Prostate gland (tissue), 2 donors: ENCODE measurements at regions not wholly inside any gene's neighbourhood (a gene's known extent, or its start where the extent isn't known, plus 50 kb on each side); places are given as distances from the start of the nearest gene placed in this dataset.
"Not testable (repeated sequence)": the region's sequence is repeated elsewhere in the genome, so short reads cannot be mapped to it uniquely, and the experiment has no call there.

Experiments used
- DNase-seq: peaks from one replicate; pipeline ENCODE4 v3.0.0-alpha.2; 2019; ENCODE audit warnings: low spot score
- H3K27ac ChIP-seq, 2 donors: fragments of 200-600 bp; sonication (generic); 2 replicates each; pipeline ENCODE4 v1.5.1; 2017 to 2019
- H3K27me3 ChIP-seq: fragments of 200-600 bp; sonication (generic); replicated peaks from 2 replicates; pipeline ENCODE4 v1.5.1; 2019; ENCODE audit not compliant: insufficient read depth
- H3K36me3 ChIP-seq, 2 donors: fragments of 200-600 bp; sonication (generic); 1 replicate in 1 of 2; 2 replicates in 1 of 2; pipeline versions ENCODE4 v1.5.1 to v1.8.1; 2017 to 2019
- H3K4me1 ChIP-seq: fragments of 200-600 bp; sonication (generic); replicated peaks from 2 replicates; pipeline ENCODE4 v1.5.1; 2019
- H3K4me3 ChIP-seq, 2 donors: fragments of 200-600 bp; sonication (generic); 2 replicates each; pipeline ENCODE4 v1.5.1; 2017 to 2019
- H3K9me3 ChIP-seq: fragments of 200-600 bp; sonication (generic); 2 replicates; pipeline ENCODE4 v1.5.1; 2017
- POLR2A ChIP-seq: fragments of 450-650 bp; IDR thresholded peaks from one replicate; pipeline ENCODE4 v1.6.1; 2016; ENCODE audit warnings: antibody characterized with exemption, mild to moderate bottlenecking
- POLR2AphosphoS5 ChIP-seq: sonication (generic); formaldehyde crosslinking; IDR thresholded peaks from one replicate; pipeline ENCODE4 v1.6.1; 2017; ENCODE audit warnings: antibody characterized with exemption
- WGBS: methylation state at CpG from one replicate; pipeline ENCODE4 v1.1.5; 2018; 5-methylcytosine and 5-hydroxymethylcytosine counted together
- intact Hi-C: fragments of 100-400 bp; cut with DNase I; formaldehyde crosslinking; loops from one replicate; pipeline ENCODE4 v1.14.2; 2022
- TF ChIP-seq, protein P1 (sequence below), 4 experiments: fragments of 200-600 bp in 2 of 4; fragments of 450-650 bp in 2 of 4; sonication (generic) in 2 of 4; IDR thresholded peaks; 1 replicate in 3 of 4; 2 replicates in 1 of 4; pipeline ENCODE4 v1.5.1; 2016 to 2019; ENCODE audit warnings: antibody characterized with exemption in 4 of 4, mild to moderate bottlenecking in 2 of 4, moderate library complexity in 2 of 4

- no peaks in the 10 kb centered on the region for H3K4me1 ChIP-seq
- H3K4me3 ChIP-seq, result no peak overlapping the region
- H3K36me3 ChIP-seq, result no peaks in the 10 kb centered on the region
- no peaks in the 10 kb centered on the region for H3K27me3 ChIP-seq
- DNase-seq, result no peak
- TF ChIP-seq, protein P1, sequence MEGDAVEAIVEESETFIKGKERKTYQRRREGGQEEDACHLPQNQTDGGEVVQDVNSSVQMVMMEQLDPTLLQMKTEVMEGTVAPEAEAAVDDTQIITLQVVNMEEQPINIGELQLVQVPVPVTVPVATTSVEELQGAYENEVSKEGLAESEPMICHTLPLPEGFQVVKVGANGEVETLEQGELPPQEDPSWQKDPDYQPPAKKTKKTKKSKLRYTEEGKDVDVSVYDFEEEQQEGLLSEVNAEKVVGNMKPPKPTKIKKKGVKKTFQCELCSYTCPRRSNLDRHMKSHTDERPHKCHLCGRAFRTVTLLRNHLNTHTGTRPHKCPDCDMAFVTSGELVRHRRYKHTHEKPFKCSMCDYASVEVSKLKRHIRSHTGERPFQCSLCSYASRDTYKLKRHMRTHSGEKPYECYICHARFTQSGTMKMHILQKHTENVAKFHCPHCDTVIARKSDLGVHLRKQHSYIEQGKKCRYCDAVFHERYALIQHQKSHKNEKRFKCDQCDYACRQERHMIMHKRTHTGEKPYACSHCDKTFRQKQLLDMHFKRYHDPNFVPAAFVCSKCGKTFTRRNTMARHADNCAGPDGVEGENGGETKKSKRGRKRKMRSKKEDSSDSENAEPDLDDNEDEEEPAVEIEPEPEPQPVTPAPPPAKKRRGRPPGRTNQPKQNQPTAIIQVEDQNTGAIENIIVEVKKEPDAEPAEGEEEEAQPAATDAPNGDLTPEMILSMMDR (IDR thresholded peaks at IDR 0.05), result no peak
- TF ChIP-seq POLR2A, result no peak
- no peak for TF ChIP-seq POLR2AphosphoS5
- WGBS, result 82% methylated on average over 1 of the region's 1 CpG
- no peak overlapping the region for H3K27ac ChIP-seq
- intact Hi-C loops, result no loop called here
- H3K9me3 ChIP-seq, result no peaks in the 10 kb centered on the region
Measured at GRCh38 chr5:68849906-68850305, 243.9 kb upstream of the SLC30A5 start.

DNA sequence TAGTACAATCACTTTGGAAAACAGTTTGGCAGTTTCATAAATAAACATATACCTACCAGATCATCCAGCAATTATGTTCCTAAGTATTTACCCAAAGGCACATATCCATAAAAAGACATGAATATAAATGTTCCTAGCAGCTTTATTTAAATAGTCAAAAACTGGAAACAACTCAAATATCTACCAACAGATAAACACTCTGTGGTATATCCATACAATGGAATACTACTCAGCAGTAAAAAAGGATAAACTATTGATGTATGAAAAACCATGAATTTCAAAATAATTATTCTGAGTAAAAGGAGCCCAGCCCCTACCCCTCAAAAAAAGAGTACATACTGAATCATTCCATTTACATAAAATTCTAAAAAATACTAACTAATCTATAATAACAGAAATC lies 232.7 kb upstream of the SLC30A5 start:
- H3K27me3 ChIP-seq, result no peaks in the 10 kb centered on the region
- no peak overlapping the region for H3K4me3 ChIP-seq
- no peak overlapping the region for H3K27ac ChIP-seq
- no peaks in the 10 kb centered on the region for H3K4me1 ChIP-seq
- TF ChIP-seq POLR2AphosphoS5 (no peak), POLR2A (no peak)
- TF ChIP-seq, protein P1 (IDR thresholded peaks at IDR 0.05), result no peak
- no peak for DNase-seq
- no peaks in the 10 kb centered on the region for H3K9me3 ChIP-seq
- no peaks in the 10 kb centered on the region for H3K36me3 ChIP-seq
- intact Hi-C loops, result no loop called here

GRCh38 chr5:68862560-68862959 lies 231.3 kb upstream of the SLC30A5 start:
- WGBS, result 94% methylated on average over 5 of the region's 5 CpGs
- H3K4me3 ChIP-seq, result no peak overlapping the region
- no peak overlapping the region for H3K27ac ChIP-seq
- H3K36me3 ChIP-seq, result no peaks in the 10 kb centered on the region
- no peaks in the 10 kb centered on the region for H3K9me3 ChIP-seq
- H3K4me1 ChIP-seq, result no peaks in the 10 kb centered on the region
- TF ChIP-seq, protein P1 (IDR thresholded peaks at IDR 0.05), result no peak
- TF ChIP-seq POLR2AphosphoS5 (no peak), POLR2A (no peak)
- intact Hi-C loops, result no loop called here
- no peak for DNase-seq
- no peaks in the 10 kb centered on the region for H3K27me3 ChIP-seq

GRCh38 chr5:68865192-68865591 lies 228.6 kb upstream of the SLC30A5 start:
- H3K27ac ChIP-seq, H3K9me3 ChIP-seq, H3K4me1 ChIP-seq, DNase-seq, H3K36me3 ChIP-seq, H3K27me3 ChIP-seq, intact Hi-C loops, H3K4me3 ChIP-seq: not testable (repeated sequence)
- WGBS, result 95% methylated on average over 11 of the region's 11 CpGs

DNA sequence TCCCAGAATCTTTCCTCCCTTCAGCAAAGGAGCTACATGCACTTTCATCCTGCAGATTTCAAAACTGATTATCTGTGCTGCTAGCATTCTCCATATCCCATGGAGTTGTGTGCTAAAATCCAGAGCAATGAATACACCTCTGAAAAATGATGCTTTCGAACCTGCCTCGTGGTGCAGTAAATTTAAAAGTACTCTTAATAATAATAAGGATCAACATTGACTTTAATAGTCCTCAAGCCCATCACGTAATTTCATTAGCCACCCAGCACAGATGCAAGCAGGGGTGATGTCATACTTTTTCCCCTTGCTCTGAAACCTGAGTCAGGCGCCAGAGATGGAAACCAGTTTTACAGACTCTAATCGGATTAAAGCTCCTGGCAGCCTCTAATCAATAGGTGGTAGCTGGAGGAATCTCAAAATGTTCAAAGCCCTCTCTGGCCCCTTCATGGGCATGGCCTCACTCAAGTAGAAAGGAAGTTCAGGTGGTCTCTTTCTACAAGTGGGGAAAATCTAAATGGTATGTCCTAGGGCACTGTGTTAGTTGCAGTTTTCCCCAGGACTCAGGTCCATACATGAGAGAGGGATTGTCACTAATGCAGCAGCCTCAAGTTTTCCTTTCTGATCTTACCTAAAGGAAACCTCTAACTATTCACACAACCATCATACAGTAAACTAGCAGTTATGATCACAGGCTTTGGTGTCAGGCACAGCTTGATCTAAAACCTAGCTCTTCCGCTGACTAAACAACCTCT lies 221.6 kb upstream of the SLC30A5 start:
- H3K4me3 ChIP-seq, result no peak overlapping the region
- H3K27ac ChIP-seq, result no peak overlapping the region
- H3K36me3 ChIP-seq, result no peaks in the 10 kb centered on the region
- intact Hi-C loops, result no loop called here
- TF ChIP-seq POLR2A, result no peak
- H3K27me3 ChIP-seq, result no peaks in the 10 kb centered on the region
- 41% methylated on average over 6 of the region's 6 CpGs for WGBS
- H3K9me3 ChIP-seq, result no peaks in the 10 kb centered on the region
- no peak for DNase-seq
- H3K4me1 ChIP-seq, result no peaks in the 10 kb centered on the region

- Histone ChIP-seq H3K36me3 (no peaks in the 10 kb centered on the region), H3K27ac (no peak overlapping the region), H3K9me3 (no peaks in the 10 kb centered on the region), H3K27me3 (no peaks in the 10 kb centered on the region), H3K4me3 (no peak overlapping the region), H3K4me1 (no peaks in the 10 kb centered on the region)
- intact Hi-C loops, result no loop called here
- TF ChIP-seq, protein P1 (IDR thresholded peaks at IDR 0.05), result no peak
- TF ChIP-seq POLR2A (no peak), POLR2AphosphoS5 (no peak)
- DNase-seq, result no peak
- 78% methylated on average over 4 of the region's 4 CpGs for WGBS
Measured at GRCh38 chr5:68873198-68873597, 220.6 kb upstream of the SLC30A5 start.
